ENCODE measurements at regions not wholly inside any gene's neighbourhood (a gene's known extent, or its start where the extent isn't known, plus 50 kb on each side); places are given as distances from the start of the nearest gene placed in this dataset.

DNA sequence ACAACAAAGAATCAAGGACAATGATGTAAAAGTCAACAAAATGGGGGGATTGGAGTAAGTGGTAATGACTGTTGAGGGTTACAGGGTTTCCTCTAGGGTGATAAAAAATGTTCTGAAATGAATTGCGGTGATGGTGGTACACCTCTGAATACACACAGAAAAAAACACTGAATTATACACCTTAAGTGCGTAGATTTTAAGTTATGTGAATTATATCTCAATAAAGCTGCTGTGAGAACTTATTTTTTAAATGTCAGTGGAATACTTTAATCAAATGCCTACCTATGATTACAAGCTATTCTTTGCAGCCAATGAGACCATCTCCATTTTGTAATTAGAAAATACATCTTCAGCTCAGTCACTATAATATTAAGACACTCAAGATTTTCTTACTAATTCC lies 53.5 kb downstream of the ZNF608 start:
- TF ChIP-seq BACH2 (CRISPR knock-in tag; IDR thresholded peaks at IDR 0.05; ENCODE audit: borderline replicate concordance) (no peak), TOX (CRISPR knock-in tag; IDR thresholded peaks at IDR 0.05; ENCODE audit: borderline replicate concordance) (no peak), OSR1 (CRISPR knock-in tag; IDR thresholded peaks at IDR 0.05) (no peak), TCF4 (CRISPR knock-in tag; IDR thresholded peaks at IDR 0.05; ENCODE audit: borderline replicate concordance) (no peak), ZNF70 (CRISPR knock-in tag; IDR thresholded peaks at IDR 0.05) (no peak), SNAI2 (CRISPR knock-in tag; IDR thresholded peaks at IDR 0.05) (no peak), ZFP3 (CRISPR knock-in tag; IDR thresholded peaks at IDR 0.05) (no peak), GLIS3 (CRISPR knock-in tag; IDR thresholded peaks at IDR 0.05) (no peak), RARB (CRISPR knock-in tag; IDR thresholded peaks at IDR 0.05) (no peak), ESRRG (CRISPR knock-in tag; IDR thresholded peaks at IDR 0.05) (no peak), PPARA (CRISPR knock-in tag; IDR thresholded peaks at IDR 0.05; ENCODE audit: borderline replicate concordance) (no peak), ZC3H10 (CRISPR knock-in tag; IDR thresholded peaks at IDR 0.05) (no peak), ARNTL (CRISPR knock-in tag; IDR thresholded peaks at IDR 0.05; ENCODE audit: borderline replicate concordance, low read depth) (no peak), ZNF8 (CRISPR knock-in tag; IDR thresholded peaks at IDR 0.05) (no peak)
- TF ChIP-seq, protein P1, sequence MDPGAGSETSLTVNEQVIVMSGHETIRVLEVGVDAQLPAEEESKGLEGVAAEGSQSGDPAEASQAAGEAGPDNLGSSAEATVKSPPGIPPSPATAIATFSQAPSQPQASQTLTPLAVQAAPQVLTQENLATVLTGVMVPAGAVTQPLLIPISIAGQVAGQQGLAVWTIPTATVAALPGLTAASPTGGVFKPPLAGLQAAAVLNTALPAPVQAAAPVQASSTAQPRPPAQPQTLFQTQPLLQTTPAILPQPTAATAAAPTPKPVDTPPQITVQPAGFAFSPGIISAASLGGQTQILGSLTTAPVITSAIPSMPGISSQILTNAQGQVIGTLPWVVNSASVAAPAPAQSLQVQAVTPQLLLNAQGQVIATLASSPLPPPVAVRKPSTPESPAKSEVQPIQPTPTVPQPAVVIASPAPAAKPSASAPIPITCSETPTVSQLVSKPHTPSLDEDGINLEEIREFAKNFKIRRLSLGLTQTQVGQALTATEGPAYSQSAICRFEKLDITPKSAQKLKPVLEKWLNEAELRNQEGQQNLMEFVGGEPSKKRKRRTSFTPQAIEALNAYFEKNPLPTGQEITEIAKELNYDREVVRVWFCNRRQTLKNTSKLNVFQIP (CRISPR knock-in tag; IDR thresholded peaks at IDR 0.05; ENCODE audit: borderline replicate concordance, low read depth), result no peak
- TF ChIP-seq, protein P2, sequence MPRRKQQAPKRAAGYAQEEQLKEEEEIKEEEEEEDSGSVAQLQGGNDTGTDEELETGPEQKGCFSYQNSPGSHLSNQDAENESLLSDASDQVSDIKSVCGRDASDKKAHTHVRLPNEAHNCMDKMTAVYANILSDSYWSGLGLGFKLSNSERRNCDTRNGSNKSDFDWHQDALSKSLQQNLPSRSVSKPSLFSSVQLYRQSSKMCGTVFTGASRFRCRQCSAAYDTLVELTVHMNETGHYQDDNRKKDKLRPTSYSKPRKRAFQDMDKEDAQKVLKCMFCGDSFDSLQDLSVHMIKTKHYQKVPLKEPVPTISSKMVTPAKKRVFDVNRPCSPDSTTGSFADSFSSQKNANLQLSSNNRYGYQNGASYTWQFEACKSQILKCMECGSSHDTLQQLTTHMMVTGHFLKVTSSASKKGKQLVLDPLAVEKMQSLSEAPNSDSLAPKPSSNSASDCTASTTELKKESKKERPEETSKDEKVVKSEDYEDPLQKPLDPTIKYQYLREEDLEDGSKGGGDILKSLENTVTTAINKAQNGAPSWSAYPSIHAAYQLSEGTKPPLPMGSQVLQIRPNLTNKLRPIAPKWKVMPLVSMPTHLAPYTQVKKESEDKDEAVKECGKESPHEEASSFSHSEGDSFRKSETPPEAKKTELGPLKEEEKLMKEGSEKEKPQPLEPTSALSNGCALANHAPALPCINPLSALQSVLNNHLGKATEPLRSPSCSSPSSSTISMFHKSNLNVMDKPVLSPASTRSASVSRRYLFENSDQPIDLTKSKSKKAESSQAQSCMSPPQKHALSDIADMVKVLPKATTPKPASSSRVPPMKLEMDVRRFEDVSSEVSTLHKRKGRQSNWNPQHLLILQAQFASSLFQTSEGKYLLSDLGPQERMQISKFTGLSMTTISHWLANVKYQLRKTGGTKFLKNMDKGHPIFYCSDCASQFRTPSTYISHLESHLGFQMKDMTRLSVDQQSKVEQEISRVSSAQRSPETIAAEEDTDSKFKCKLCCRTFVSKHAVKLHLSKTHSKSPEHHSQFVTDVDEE (CRISPR knock-in tag; IDR thresholded peaks at IDR 0.05), result no peak
- TF ChIP-seq, protein P3, sequence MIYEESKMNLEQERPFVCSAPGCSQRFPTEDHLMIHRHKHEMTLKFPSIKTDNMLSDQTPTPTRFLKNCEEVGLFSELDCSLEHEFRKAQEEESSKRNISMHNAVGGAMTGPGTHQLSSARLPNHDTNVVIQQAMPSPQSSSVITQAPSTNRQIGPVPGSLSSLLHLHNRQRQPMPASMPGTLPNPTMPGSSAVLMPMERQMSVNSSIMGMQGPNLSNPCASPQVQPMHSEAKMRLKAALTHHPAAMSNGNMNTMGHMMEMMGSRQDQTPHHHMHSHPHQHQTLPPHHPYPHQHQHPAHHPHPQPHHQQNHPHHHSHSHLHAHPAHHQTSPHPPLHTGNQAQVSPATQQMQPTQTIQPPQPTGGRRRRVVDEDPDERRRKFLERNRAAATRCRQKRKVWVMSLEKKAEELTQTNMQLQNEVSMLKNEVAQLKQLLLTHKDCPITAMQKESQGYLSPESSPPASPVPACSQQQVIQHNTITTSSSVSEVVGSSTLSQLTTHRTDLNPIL (CRISPR knock-in tag; IDR thresholded peaks at IDR 0.05; ENCODE audit: low read depth), result no peak
- TF ChIP-seq, protein P4, sequence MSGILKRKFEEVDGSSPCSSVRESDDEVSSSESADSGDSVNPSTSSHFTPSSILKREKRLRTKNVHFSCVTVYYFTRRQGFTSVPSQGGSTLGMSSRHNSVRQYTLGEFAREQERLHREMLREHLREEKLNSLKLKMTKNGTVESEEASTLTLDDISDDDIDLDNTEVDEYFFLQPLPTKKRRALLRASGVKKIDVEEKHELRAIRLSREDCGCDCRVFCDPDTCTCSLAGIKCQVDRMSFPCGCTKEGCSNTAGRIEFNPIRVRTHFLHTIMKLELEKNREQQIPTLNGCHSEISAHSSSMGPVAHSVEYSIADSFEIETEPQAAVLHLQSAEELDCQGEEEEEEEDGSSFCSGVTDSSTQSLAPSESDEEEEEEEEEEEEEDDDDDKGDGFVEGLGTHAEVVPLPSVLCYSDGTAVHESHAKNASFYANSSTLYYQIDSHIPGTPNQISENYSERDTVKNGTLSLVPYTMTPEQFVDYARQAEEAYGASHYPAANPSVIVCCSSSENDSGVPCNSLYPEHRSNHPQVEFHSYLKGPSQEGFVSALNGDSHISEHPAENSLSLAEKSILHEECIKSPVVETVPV (CRISPR knock-in tag; IDR thresholded peaks at IDR 0.05), result no peak
- TF ChIP-seq, protein P5, sequence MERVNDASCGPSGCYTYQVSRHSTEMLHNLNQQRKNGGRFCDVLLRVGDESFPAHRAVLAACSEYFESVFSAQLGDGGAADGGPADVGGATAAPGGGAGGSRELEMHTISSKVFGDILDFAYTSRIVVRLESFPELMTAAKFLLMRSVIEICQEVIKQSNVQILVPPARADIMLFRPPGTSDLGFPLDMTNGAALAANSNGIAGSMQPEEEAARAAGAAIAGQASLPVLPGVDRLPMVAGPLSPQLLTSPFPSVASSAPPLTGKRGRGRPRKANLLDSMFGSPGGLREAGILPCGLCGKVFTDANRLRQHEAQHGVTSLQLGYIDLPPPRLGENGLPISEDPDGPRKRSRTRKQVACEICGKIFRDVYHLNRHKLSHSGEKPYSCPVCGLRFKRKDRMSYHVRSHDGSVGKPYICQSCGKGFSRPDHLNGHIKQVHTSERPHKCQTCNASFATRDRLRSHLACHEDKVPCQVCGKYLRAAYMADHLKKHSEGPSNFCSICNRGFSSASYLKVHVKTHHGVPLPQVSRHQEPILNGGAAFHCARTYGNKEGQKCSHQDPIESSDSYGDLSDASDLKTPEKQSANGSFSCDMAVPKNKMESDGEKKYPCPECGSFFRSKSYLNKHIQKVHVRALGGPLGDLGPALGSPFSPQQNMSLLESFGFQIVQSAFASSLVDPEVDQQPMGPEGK (CRISPR knock-in tag; IDR thresholded peaks at IDR 0.05; ENCODE audit: borderline replicate concordance), result no peak
- ATAC-seq, result no peak

DNA sequence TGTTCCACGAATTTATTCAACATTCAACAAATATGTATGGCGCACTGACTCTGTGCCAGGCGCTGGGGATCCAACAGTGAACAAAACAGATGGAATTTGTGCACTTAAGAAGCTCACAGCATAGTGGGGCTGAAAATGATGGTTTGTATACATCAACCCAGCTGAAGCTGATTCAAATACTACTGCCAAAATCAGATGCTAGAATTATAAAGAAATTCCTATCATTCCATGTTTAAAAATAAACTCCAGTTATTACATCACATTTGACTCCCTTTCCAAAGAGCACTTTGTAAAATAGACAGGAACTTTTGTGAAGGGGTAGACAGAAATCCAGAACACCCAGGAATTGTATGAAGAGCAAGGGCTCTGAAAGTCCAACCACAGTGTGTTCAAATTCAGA lies 54.1 kb downstream of the ZNF608 start:
- no peak for TF ChIP-seq ZNF70 (CRISPR knock-in tag; IDR thresholded peaks at IDR 0.05)
- TF ChIP-seq ISL1 (CRISPR knock-in tag; IDR thresholded peaks at IDR 0.05), result peak; percentile 71
- ATAC-seq, result peak; percentile 67

DNA sequence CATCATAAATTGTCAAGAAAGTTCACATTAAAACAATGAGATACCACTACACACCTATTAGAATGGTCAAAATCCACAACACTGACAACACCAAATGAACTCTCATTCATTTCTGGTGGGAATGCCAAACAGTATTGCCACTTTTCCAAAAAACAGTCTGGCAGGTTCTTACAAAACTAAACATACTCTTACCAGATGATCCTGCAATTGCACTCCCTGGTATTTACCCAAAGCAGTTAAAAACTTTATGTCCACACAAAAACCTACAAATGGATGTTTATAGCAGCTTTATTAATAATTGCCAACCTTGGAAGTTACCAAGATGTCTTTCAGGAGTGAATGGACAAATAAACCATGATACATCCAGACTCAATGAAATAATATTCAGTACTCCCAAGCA lies 56.8 kb downstream of the ZNF608 start:
- no peak for ATAC-seq
- TF ChIP-seq ISL1 (CRISPR knock-in tag; IDR thresholded peaks at IDR 0.05) (no peak), SNAI2 (CRISPR knock-in tag; IDR thresholded peaks at IDR 0.05) (no peak), ZNF565 (CRISPR knock-in tag; conservative IDR thresholded peaks at IDR 0.05; ENCODE audit: low read depth) (no peak), PPARA (CRISPR knock-in tag; IDR thresholded peaks at IDR 0.05; ENCODE audit: borderline replicate concordance) (no peak), ZFP3 (CRISPR knock-in tag; IDR thresholded peaks at IDR 0.05) (no peak), GLIS3 (CRISPR knock-in tag; IDR thresholded peaks at IDR 0.05) (no peak), ZFP30 (CRISPR knock-in tag; IDR thresholded peaks at IDR 0.05) (no peak), ZNF70 (CRISPR knock-in tag; IDR thresholded peaks at IDR 0.05) (no peak), ESRRG (CRISPR knock-in tag; IDR thresholded peaks at IDR 0.05) (no peak), TCF4 (CRISPR knock-in tag; IDR thresholded peaks at IDR 0.05; ENCODE audit: borderline replicate concordance) (no peak), ZNF8 (CRISPR knock-in tag; IDR thresholded peaks at IDR 0.05) (no peak), OSR1 (CRISPR knock-in tag; IDR thresholded peaks at IDR 0.05) (no peak)
- TF ChIP-seq, protein P5 (CRISPR knock-in tag; IDR thresholded peaks at IDR 0.05; ENCODE audit: borderline replicate concordance), result no peak
- TF ChIP-seq, protein P3 (CRISPR knock-in tag; IDR thresholded peaks at IDR 0.05; ENCODE audit: low read depth), result no peak
- TF ChIP-seq, protein P2 (CRISPR knock-in tag; IDR thresholded peaks at IDR 0.05), result no peak
